Neural cell (in vitro differentiated cells): ENCODE measurements at regions not wholly inside any gene's neighbourhood (a gene's known extent, or its start where the extent isn't known, plus 50 kb on each side); places are given as distances from the start of the nearest gene placed in this dataset.

ENCODE experiments used
- H2AFZ ChIP-seq: fragments of 200-600, 300-800 bp; sonication (generic), shearing (Covaris generic); 2 replicates; pipeline ENCODE4 v1.6.0; 2014; ENCODE audit warnings: low read depth, mild to moderate bottlenecking, antibody characterized with exemption, low read length, moderate library complexity
- H3F3A ChIP-seq: fragments of 200-600 bp; shearing (Covaris generic); 2 replicates; pipeline ENCODE4 v1.6.1; 2016; ENCODE audit warnings: mild to moderate bottlenecking, moderate library complexity, mixed read lengths, antibody characterized with exemption, low read length; ENCODE audit not compliant: insufficient read depth, poor library complexity, severe bottlenecking
- H3K27ac ChIP-seq: fragments of 200-600, 300-800 bp; sonication (generic), shearing (Covaris generic); 2 replicates; pipeline ENCODE4 v1.5.1; 2014; ENCODE audit warnings: mild to moderate bottlenecking, low read length, moderate library complexity
- H3K27me3 ChIP-seq: fragments of 300-800, 200-600 bp; sonication (generic), shearing (Covaris generic); 2 replicates; pipeline ENCODE4 v1.6.0; 2014; ENCODE audit warnings: mild to moderate bottlenecking, low read depth, low read length, moderate library complexity; ENCODE audit not compliant: insufficient read depth
- H3K36me3 ChIP-seq: fragments of 300-800, 200-600 bp; sonication (generic), shearing (Covaris generic); 2 replicates; pipeline ENCODE4 v1.5.1; 2014; ENCODE audit warnings: mild to moderate bottlenecking, antibody characterized with exemption, low read length, moderate library complexity; ENCODE audit not compliant: insufficient read depth
- H3K4me2 ChIP-seq: fragments of 300-800, 200-600 bp; sonication (generic), shearing (Covaris generic); 2 replicates; pipeline ENCODE4 v1.6.0; 2014; ENCODE audit warnings: mild to moderate bottlenecking, low read length
- H3K4me3 ChIP-seq: fragments of 300-800, 200-600 bp; sonication (generic), shearing (Covaris generic); 2 replicates; pipeline ENCODE4 v1.5.1; 2014; ENCODE audit warnings: mild to moderate bottlenecking, low read length, moderate library complexity
- H3K79me2 ChIP-seq: fragments of 200-600 bp; shearing (Covaris generic); replicated peaks from 2 replicates; pipeline ENCODE4 v1.6.0; 2014; ENCODE audit warnings: mild to moderate bottlenecking, low read length, moderate library complexity; ENCODE audit not compliant: insufficient read depth
- H3K9ac ChIP-seq: fragments of 300-800, 200-600 bp; sonication (generic), shearing (Covaris generic); 2 replicates; pipeline ENCODE4 v1.6.1; 2016; ENCODE audit warnings: mild to moderate bottlenecking, low read length, mixed read lengths
- H3K9me2 ChIP-seq: fragments of 200-600 bp; shearing (Covaris generic); 2 replicates; pipeline ENCODE4 v1.6.1; 2016; ENCODE audit warnings: mild to moderate bottlenecking, low read length, mixed read lengths; ENCODE audit not compliant: insufficient read depth
- H3K9me3 ChIP-seq: fragments of 200-600, 300-800 bp; sonication (generic), shearing (Covaris generic); 2 replicates; pipeline ENCODE4 v1.6.1; 2016; ENCODE audit warnings: mild to moderate bottlenecking, mixed run types, low read length, moderate library complexity, mixed read lengths
- H4K20me1 ChIP-seq: fragments of 200-600 bp; shearing (Covaris generic); 2 replicates; pipeline ENCODE4 v1.6.1; 2016; ENCODE audit warnings: mild to moderate bottlenecking, mixed run types; ENCODE audit not compliant: insufficient read depth
- EP300 ChIP-seq: fragments of 450-650 bp; conservative IDR thresholded peaks from 2 replicates; pipeline ENCODE4 v1.6.1; 2014; ENCODE audit warnings: antibody characterized with exemption, mild to moderate bottlenecking, moderate library complexity; ENCODE audit not compliant: poor library complexity, severe bottlenecking
- EZH2 ChIP-seq: fragments of 200-600, 300-800 bp; shearing (Covaris generic), sonication (generic); IDR thresholded peaks from 2 replicates; pipeline ENCODE4 v1.6.1; 2014; ENCODE audit warnings: antibody characterized with exemption, low read length, borderline replicate concordance, mild to moderate bottlenecking; ENCODE audit not compliant: insufficient read depth, poor library complexity, severe bottlenecking
- MXI1 ChIP-seq: fragments of 450-650 bp; conservative IDR thresholded peaks from 2 replicates; pipeline ENCODE4 v1.6.1; 2014; ENCODE audit warnings: antibody characterized with exemption, mild to moderate bottlenecking; ENCODE audit not compliant: poor library complexity, severe bottlenecking
- POLR2AphosphoS5 ChIP-seq: IDR thresholded peaks from 2 replicates; pipeline ENCODE4 v1.6.1; 2012
- RAD21 ChIP-seq: fragments of 450-650 bp; conservative IDR thresholded peaks from 2 replicates; pipeline ENCODE4 v1.6.1; 2014; ENCODE audit warnings: antibody characterized with exemption, mild to moderate bottlenecking, moderate library complexity
- SMC3 ChIP-seq: fragments of 450-650 bp; conservative IDR thresholded peaks from 2 replicates; pipeline ENCODE4 v1.6.1; 2014; ENCODE audit warnings: antibody characterized with exemption, mild to moderate bottlenecking, moderate library complexity; ENCODE audit not compliant: poor library complexity
- TAF1 ChIP-seq: IDR thresholded peaks from 2 replicates; pipeline ENCODE4 v1.6.1; 2012; ENCODE audit warnings: low read depth
- TF ChIP-seq, protein P1 (sequence below): IDR thresholded peaks from 2 replicates; pipeline ENCODE4 v1.6.1; 2012; ENCODE audit warnings: borderline replicate concordance
- TF ChIP-seq, protein P2 (sequence below): fragments of 450-650 bp; IDR thresholded peaks from 2 replicates; pipeline ENCODE4 v1.5.1; 2014; ENCODE audit warnings: antibody characterized with exemption, mild to moderate bottlenecking, moderate library complexity; ENCODE audit not compliant: poor library complexity, severe bottlenecking

GRCh38 chr3:78140274-78140673 is 1100.4 kb downstream of the ROBO2 start:
- Histone ChIP-seq H3K79me2 (no peaks in the 10 kb centered on the region), H2AFZ (no peak overlapping the region), H3K9ac (no peak overlapping the region), H3K27me3 (no peaks in the 10 kb centered on the region), H3K36me3 (no peaks in the 10 kb centered on the region), H3F3A (no peaks in the 10 kb centered on the region), H3K4me3 (no peak overlapping the region), H3K4me2 (no peak overlapping the region), H4K20me1 (no peaks in the 10 kb centered on the region), H3K27ac (no peak overlapping the region), H3K9me3 (no peaks in the 10 kb centered on the region), H3K9me2 (no peaks in the 10 kb centered on the region)
- TF ChIP-seq, protein P1, sequence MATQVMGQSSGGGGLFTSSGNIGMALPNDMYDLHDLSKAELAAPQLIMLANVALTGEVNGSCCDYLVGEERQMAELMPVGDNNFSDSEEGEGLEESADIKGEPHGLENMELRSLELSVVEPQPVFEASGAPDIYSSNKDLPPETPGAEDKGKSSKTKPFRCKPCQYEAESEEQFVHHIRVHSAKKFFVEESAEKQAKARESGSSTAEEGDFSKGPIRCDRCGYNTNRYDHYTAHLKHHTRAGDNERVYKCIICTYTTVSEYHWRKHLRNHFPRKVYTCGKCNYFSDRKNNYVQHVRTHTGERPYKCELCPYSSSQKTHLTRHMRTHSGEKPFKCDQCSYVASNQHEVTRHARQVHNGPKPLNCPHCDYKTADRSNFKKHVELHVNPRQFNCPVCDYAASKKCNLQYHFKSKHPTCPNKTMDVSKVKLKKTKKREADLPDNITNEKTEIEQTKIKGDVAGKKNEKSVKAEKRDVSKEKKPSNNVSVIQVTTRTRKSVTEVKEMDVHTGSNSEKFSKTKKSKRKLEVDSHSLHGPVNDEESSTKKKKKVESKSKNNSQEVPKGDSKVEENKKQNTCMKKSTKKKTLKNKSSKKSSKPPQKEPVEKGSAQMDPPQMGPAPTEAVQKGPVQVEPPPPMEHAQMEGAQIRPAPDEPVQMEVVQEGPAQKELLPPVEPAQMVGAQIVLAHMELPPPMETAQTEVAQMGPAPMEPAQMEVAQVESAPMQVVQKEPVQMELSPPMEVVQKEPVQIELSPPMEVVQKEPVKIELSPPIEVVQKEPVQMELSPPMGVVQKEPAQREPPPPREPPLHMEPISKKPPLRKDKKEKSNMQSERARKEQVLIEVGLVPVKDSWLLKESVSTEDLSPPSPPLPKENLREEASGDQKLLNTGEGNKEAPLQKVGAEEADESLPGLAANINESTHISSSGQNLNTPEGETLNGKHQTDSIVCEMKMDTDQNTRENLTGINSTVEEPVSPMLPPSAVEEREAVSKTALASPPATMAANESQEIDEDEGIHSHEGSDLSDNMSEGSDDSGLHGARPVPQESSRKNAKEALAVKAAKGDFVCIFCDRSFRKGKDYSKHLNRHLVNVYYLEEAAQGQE, result no peak
- TF ChIP-seq SMC3 (no peak), MXI1 (no peak), EP300 (no peak), TAF1 (no peak), RAD21 (no peak), EZH2 (no peak), POLR2AphosphoS5 (no peak)
- TF ChIP-seq, protein P2, sequence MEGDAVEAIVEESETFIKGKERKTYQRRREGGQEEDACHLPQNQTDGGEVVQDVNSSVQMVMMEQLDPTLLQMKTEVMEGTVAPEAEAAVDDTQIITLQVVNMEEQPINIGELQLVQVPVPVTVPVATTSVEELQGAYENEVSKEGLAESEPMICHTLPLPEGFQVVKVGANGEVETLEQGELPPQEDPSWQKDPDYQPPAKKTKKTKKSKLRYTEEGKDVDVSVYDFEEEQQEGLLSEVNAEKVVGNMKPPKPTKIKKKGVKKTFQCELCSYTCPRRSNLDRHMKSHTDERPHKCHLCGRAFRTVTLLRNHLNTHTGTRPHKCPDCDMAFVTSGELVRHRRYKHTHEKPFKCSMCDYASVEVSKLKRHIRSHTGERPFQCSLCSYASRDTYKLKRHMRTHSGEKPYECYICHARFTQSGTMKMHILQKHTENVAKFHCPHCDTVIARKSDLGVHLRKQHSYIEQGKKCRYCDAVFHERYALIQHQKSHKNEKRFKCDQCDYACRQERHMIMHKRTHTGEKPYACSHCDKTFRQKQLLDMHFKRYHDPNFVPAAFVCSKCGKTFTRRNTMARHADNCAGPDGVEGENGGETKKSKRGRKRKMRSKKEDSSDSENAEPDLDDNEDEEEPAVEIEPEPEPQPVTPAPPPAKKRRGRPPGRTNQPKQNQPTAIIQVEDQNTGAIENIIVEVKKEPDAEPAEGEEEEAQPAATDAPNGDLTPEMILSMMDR, result no peak

GRCh38 chr3:78140866-78141265 is 1101.0 kb downstream of the ROBO2 start:
- Histone ChIP-seq H3K27ac (no peak overlapping the region), H3K27me3 (no peaks in the 10 kb centered on the region), H4K20me1 (no peaks in the 10 kb centered on the region), H3K79me2 (no peaks in the 10 kb centered on the region), H3F3A (no peaks in the 10 kb centered on the region), H3K9me2 (no peaks in the 10 kb centered on the region), H3K9me3 (no peaks in the 10 kb centered on the region), H3K9ac (no peak overlapping the region), H3K36me3 (no peaks in the 10 kb centered on the region), H3K4me2 (no peak overlapping the region), H2AFZ (no peak overlapping the region), H3K4me3 (no peak overlapping the region)
- TF ChIP-seq EZH2 (no peak), RAD21 (no peak), SMC3 (no peak), MXI1 (no peak), POLR2AphosphoS5 (no peak), EP300 (no peak), TAF1 (no peak)
- TF ChIP-seq, protein P2, result no peak
- TF ChIP-seq, protein P1, result no peak
